ENCODE measurements at regions not wholly inside any gene's neighbourhood (a gene's known extent, or its start where the extent isn't known, plus 50 kb on each side); places are given as distances from the start of the nearest gene placed in this dataset.

- Histone ChIP-seq H3K27me3 (ENCODE audit: insufficient read depth, insufficient read length) (no peaks in the 10 kb centered on the region), H3K4me1 (ENCODE audit: insufficient read depth, insufficient read length) (no peaks in the 10 kb centered on the region), H3K9ac (ENCODE audit: insufficient read length, low read depth) (no peak overlapping the region), H3K36me3 (ENCODE audit: insufficient read depth, insufficient read length, low read length) (no peaks in the 10 kb centered on the region), H3K9me3 (ENCODE audit: insufficient read depth, low read length) (no peaks in the 10 kb centered on the region), H3K4me3 (ENCODE audit: insufficient read length, low read depth) (no peak overlapping the region)
- no peak for TF ChIP-seq SUZ12 (IDR thresholded peaks at IDR 0.05; ENCODE audit: extremely low read depth, insufficient read depth, insufficient read length)
- DNase-seq (ENCODE audit: low read depth, low spot score), result no peak
Measured at GRCh38 chr2:187924293-187924692, 367.4 kb upstream of the GULP1 start.

- no peak for DNase-seq (ENCODE audit: low read depth, low spot score)
- TF ChIP-seq ZNF274 (IDR thresholded peaks at IDR 0.05; ENCODE audit: low read depth, low read length), result no peak
Measured at GRCh38 chr2:187934236-187934635, 357.4 kb upstream of the GULP1 start.

GRCh38 chr2:187934692-187935091, 357.0 kb upstream of the GULP1 start:
- no peaks in the 10 kb centered on the region for H3K4me1 ChIP-seq (ENCODE audit: insufficient read depth, insufficient read length)
- no peak for DNase-seq (ENCODE audit: low read depth, low spot score)
- H3K9ac ChIP-seq (ENCODE audit: insufficient read length, low read depth), result no peak overlapping the region
- H3K27me3 ChIP-seq (ENCODE audit: insufficient read depth, insufficient read length), result no peaks in the 10 kb centered on the region
- H3K36me3 ChIP-seq (ENCODE audit: insufficient read depth, insufficient read length, low read length), result no peaks in the 10 kb centered on the region
- no peak for TF ChIP-seq ZNF274 (IDR thresholded peaks at IDR 0.05; ENCODE audit: low read depth, low read length)
- no peak for TF ChIP-seq YY1 (IDR thresholded peaks at IDR 0.05; ENCODE audit: insufficient read depth, insufficient read length)
- H3K4me3 ChIP-seq (ENCODE audit: insufficient read length, low read depth), result no peak overlapping the region
- no peaks in the 10 kb centered on the region for H3K9me3 ChIP-seq (ENCODE audit: insufficient read depth, low read length)

More at GRCh38 chr2:187934236-187934635, 357.4 kb upstream of the GULP1 start:
- no peaks in the 10 kb centered on the region for H3K9me3 ChIP-seq (ENCODE audit: insufficient read depth, low read length)
- H3K27me3 ChIP-seq (ENCODE audit: insufficient read depth, insufficient read length), result no peaks in the 10 kb centered on the region
- no peaks in the 10 kb centered on the region for H3K36me3 ChIP-seq (ENCODE audit: insufficient read depth, insufficient read length, low read length)
- no peak overlapping the region for H3K9ac ChIP-seq (ENCODE audit: insufficient read length, low read depth)
- no peaks in the 10 kb centered on the region for H3K4me1 ChIP-seq (ENCODE audit: insufficient read depth, insufficient read length)
- no peak overlapping the region for H3K4me3 ChIP-seq (ENCODE audit: insufficient read length, low read depth)

GRCh38 chr2:187935126-187935525, 356.5 kb upstream of the GULP1 start:
- Histone ChIP-seq H3K36me3 (ENCODE audit: insufficient read depth, insufficient read length, low read length) (no peaks in the 10 kb centered on the region), H3K27me3 (ENCODE audit: insufficient read depth, insufficient read length) (no peaks in the 10 kb centered on the region), H3K9ac (ENCODE audit: insufficient read length, low read depth) (no peak overlapping the region), H3K4me1 (ENCODE audit: insufficient read depth, insufficient read length) (no peaks in the 10 kb centered on the region), H3K4me3 (ENCODE audit: insufficient read length, low read depth) (no peak overlapping the region), H3K9me3 (ENCODE audit: insufficient read depth, low read length) (no peaks in the 10 kb centered on the region)
- no peak for DNase-seq (ENCODE audit: low read depth, low spot score)
- TF ChIP-seq YY1 (IDR thresholded peaks at IDR 0.05; ENCODE audit: insufficient read depth, insufficient read length), result no peak
- no peak for TF ChIP-seq ZNF274 (IDR thresholded peaks at IDR 0.05; ENCODE audit: low read depth, low read length)
- TF ChIP-seq SUZ12 (IDR thresholded peaks at IDR 0.05; ENCODE audit: extremely low read depth, insufficient read depth, insufficient read length), result no peak

- no peak for DNase-seq (ENCODE audit: low read depth, low spot score)
- no peak overlapping the region for H3K9ac ChIP-seq (ENCODE audit: insufficient read length, low read depth)
- no peaks in the 10 kb centered on the region for H3K36me3 ChIP-seq (ENCODE audit: insufficient read depth, insufficient read length, low read length)
- H3K27me3 ChIP-seq (ENCODE audit: insufficient read depth, insufficient read length), result no peaks in the 10 kb centered on the region
- TF ChIP-seq YY1 (IDR thresholded peaks at IDR 0.05; ENCODE audit: insufficient read depth, insufficient read length), result no peak
- no peak for TF ChIP-seq ZNF274 (IDR thresholded peaks at IDR 0.05; ENCODE audit: low read depth, low read length)
- TF ChIP-seq SUZ12 (IDR thresholded peaks at IDR 0.05; ENCODE audit: extremely low read depth, insufficient read depth, insufficient read length), result no peak
- no peaks in the 10 kb centered on the region for H3K4me1 ChIP-seq (ENCODE audit: insufficient read depth, insufficient read length)
- no peak overlapping the region for H3K4me3 ChIP-seq (ENCODE audit: insufficient read length, low read depth)
- no peaks in the 10 kb centered on the region for H3K9me3 ChIP-seq (ENCODE audit: insufficient read depth, low read length)
Measured at GRCh38 chr2:187936228-187936627, 355.4 kb upstream of the GULP1 start.

GRCh38 chr2:187939180-187939579, 352.5 kb upstream of the GULP1 start:
- H3K9ac ChIP-seq (ENCODE audit: insufficient read length, low read depth), result no peak overlapping the region
- DNase-seq (ENCODE audit: low read depth, low spot score), result no peak
- no peak for TF ChIP-seq ZNF274 (IDR thresholded peaks at IDR 0.05; ENCODE audit: low read depth, low read length)
- TF ChIP-seq SUZ12 (IDR thresholded peaks at IDR 0.05; ENCODE audit: extremely low read depth, insufficient read depth, insufficient read length), result no peak
- TF ChIP-seq YY1 (IDR thresholded peaks at IDR 0.05; ENCODE audit: insufficient read depth, insufficient read length), result no peak

GRCh38 chr2:187942876-187943275, 348.8 kb upstream of the GULP1 start:
- Histone ChIP-seq H3K4me3 (ENCODE audit: insufficient read length, low read depth) (no peak overlapping the region), H3K27me3 (ENCODE audit: insufficient read depth, insufficient read length) (no peaks in the 10 kb centered on the region), H3K36me3 (ENCODE audit: insufficient read depth, insufficient read length, low read length) (no peaks in the 10 kb centered on the region), H3K9ac (ENCODE audit: insufficient read length, low read depth) (no peak overlapping the region), H3K9me3 (ENCODE audit: insufficient read depth, low read length) (no peaks in the 10 kb centered on the region), H3K4me1 (ENCODE audit: insufficient read depth, insufficient read length) (no peaks in the 10 kb centered on the region)
- no peak for TF ChIP-seq ZNF274 (IDR thresholded peaks at IDR 0.05; ENCODE audit: low read depth, low read length)
- no peak for TF ChIP-seq SUZ12 (IDR thresholded peaks at IDR 0.05; ENCODE audit: extremely low read depth, insufficient read depth, insufficient read length)
- TF ChIP-seq YY1 (IDR thresholded peaks at IDR 0.05; ENCODE audit: insufficient read depth, insufficient read length), result no peak
- no peak for DNase-seq (ENCODE audit: low read depth, low spot score)

More at GRCh38 chr2:187939180-187939579, 352.5 kb upstream of the GULP1 start:
- H3K9me3 ChIP-seq (ENCODE audit: insufficient read depth, low read length), result no peaks in the 10 kb centered on the region
- H3K4me1 ChIP-seq (ENCODE audit: insufficient read depth, insufficient read length), result no peaks in the 10 kb centered on the region
- H3K27me3 ChIP-seq (ENCODE audit: insufficient read depth, insufficient read length), result no peaks in the 10 kb centered on the region
- no peak overlapping the region for H3K4me3 ChIP-seq (ENCODE audit: insufficient read length, low read depth)
- no peaks in the 10 kb centered on the region for H3K36me3 ChIP-seq (ENCODE audit: insufficient read depth, insufficient read length, low read length)

GRCh38 chr2:187943772-187944369, 347.8 kb upstream of the GULP1 start:
- H3K36me3 ChIP-seq (ENCODE audit: insufficient read depth, insufficient read length, low read length), result no peaks in the 10 kb centered on the region
- H3K4me1 ChIP-seq (ENCODE audit: insufficient read depth, insufficient read length), result no peaks in the 10 kb centered on the region
- H3K4me3 ChIP-seq (ENCODE audit: insufficient read length, low read depth), result no peak overlapping the region
- no peak overlapping the region for H3K9ac ChIP-seq (ENCODE audit: insufficient read length, low read depth)
- no peak for DNase-seq (ENCODE audit: low read depth, low spot score)
- H3K9me3 ChIP-seq (ENCODE audit: insufficient read depth, low read length), result no peaks in the 10 kb centered on the region
- TF ChIP-seq YY1 (IDR thresholded peaks at IDR 0.05; ENCODE audit: insufficient read depth, insufficient read length) (no peak), SUZ12 (IDR thresholded peaks at IDR 0.05; ENCODE audit: extremely low read depth, insufficient read depth, insufficient read length) (no peak), ZNF274 (IDR thresholded peaks at IDR 0.05; ENCODE audit: low read depth, low read length) (no peak)
- H3K27me3 ChIP-seq (ENCODE audit: insufficient read depth, insufficient read length), result no peaks in the 10 kb centered on the region
